Stimulated activated CD4-positive, alpha-beta T cell treated with anti-CD3 and anti-CD28 coated beads, Interleukin-12 subunit alpha, Interleukin-12 subunit beta, amount 100 ng/mL, for 24 hours (primary cell): ENCODE measurements at regions not wholly inside any gene's neighbourhood (a gene's known extent, or its start where the extent isn't known, plus 50 kb on each side); places are given as distances from the start of the nearest gene placed in this dataset.

Experiments
- DNase-seq, 2 experiments: peaks; one replicate each; pipeline ENCODE4 v3.0.0-alpha.2; 2020; ENCODE audit warnings: low read depth in 2 of 2

DNA sequence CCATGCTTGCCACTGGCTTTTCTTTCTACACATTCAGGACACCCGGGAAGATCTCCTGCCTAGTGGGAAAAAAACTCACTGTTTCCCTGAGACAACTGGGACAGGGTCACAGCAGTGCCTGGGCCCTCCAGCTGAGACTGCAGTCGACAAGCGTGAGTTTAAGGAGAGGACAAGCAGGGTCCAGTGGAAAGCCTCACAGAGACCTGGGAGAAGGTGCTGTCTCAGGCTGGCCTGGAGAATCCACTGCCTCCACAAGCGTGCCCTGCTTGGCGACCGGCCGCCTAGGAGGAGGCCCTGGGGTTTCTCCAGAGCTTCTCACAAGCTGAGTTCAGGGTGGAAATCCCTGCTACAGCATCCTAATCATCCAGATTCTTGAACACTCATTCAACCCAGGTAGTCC is 519.6 kb upstream of the RAB6C start:
- DNase-seq, result no peak

DNA sequence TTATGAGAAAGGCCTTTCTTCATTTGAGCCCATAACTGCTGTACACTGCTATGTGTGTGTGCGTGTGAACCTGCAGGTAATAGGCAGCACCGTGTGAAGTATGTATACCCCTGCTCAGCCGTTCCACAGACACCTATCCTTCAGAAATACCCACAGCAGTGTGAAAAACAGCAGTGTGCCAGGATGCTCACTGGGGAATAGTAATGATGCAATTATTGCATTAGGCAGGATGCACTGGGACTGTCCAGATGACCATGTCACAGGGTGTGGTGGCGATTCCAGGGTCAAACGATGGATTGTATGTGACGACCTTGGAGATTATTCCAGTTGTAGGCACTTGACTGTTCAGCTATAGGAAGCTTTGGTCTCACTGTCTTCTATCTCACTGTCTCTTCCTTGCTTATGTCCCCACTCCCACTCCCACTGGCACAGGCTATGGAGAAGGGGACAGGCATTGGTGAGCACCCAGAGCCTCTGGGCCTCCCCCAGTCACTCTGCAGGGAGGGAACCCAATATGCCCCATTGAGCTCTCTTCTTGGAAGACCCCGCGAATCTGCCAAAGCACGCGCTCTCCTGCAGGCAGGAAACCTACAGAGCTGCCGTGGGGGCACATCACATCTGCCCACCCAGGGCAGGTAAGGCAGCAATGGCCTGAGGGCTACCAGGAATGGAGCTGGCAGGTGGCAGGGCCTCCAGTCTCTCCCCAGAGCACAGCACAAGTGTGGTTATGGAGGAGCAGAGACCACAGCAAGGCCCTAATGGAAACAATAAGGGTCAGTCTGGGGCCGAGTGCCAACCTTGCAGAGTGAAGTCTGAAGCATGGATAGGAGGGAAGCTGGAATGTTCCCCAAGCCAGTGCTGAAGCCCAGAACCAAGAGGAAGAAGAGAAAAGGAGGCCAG is 518.9 kb upstream of the RAB6C start:
- DNase-seq, result no peak

DNA sequence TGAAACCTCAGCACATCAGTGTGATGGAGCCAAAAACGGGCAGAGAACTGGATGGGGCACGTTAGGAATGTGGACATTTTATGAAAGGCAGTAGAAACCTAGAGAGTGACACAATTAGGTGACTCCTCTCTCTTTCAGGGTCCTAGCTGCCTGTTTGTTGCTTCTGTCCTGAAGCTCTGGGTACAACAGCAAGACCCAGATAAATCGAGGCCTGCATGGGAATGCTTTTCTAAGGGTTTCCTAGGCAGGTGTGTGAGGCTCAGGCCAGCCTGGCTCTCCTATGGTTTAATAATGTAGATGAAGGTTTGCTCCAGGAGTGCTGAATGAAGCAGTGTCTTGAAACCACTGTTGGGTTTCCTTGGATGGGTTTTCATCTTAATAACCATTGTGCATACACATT is 517.1 kb upstream of the RAB6C start:
- DNase-seq, result no peak

DNA sequence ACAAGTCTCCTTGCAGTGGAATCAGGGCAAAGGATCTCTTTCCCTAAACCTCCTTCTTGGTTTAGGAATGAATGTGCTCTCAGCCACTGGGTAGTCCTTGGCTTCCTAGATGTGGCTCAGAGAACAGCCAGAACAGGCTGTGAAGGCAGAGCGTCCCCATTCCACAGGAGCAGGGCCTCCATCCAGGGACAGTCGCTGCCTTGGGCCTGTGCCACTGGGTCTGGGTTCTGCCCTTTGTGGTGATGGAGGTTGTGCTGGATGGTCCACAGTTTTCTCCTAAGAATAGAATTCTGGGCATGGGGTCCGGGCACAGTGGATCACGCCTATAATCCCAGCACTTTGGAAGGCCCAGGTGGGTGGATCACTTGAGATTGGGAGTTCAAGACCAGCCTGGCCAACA is 516.5 kb upstream of the RAB6C start:
- no peak for DNase-seq

DNA sequence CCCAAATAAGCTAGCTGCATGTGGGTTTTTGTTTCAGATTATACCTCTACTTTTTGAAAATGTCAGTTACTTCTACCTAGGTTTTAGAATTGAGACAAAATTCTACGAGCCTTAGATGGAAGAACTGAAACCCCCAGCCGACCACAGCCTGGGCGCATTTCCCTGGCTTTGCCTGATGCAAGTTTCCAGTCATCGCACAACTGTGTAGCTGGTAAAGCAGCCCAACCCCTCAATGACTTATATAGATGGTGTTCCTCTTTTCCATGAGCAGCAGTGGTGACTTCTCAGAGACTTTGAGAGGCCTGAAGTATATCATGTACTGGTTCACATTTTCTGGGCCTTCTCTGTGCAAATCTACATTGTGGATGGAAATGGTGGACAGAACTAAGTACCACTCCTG is 515.4 kb upstream of the RAB6C start:
- DNase-seq, result no peak

DNA sequence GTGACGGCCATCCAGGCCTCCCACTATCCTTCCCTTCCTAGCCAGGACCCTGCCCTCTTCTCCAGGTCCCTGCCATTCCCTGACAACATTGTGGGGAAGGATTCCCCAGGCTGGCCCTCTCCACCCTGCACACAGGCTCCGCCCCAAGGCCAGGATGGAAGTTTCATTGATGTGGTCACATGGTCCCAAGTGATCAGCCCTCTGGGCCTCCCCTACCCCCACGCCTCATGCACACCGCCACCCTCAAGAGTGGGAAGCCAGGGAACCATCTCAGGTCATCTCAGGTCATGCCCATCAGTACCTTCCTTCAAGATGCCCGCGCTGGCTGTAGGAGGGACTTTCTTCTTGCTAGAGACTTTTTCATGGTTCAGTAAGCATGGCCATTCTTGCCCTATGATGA is 514.8 kb upstream of the RAB6C start:
- no peak for DNase-seq

DNA sequence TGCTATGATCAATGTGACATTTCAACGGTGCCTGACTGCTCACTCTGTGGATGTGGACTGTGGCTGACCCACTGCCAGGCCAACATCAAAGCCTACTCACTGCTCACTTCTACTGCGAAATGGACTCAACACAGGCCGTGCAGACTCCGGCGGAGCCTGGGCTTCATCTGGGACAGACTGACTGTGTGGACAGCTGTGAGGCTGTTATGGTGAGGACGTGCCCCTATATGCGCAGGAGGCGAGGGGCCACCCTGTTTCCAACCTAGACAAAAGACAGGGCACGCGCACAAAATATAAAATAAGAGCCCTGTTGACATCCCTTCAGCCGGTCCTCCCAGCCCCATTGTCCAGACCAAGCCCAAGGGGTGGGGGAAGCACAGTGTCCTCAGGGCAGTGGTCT is 514.4 kb upstream of the RAB6C start:
- DNase-seq, result no peak

DNA sequence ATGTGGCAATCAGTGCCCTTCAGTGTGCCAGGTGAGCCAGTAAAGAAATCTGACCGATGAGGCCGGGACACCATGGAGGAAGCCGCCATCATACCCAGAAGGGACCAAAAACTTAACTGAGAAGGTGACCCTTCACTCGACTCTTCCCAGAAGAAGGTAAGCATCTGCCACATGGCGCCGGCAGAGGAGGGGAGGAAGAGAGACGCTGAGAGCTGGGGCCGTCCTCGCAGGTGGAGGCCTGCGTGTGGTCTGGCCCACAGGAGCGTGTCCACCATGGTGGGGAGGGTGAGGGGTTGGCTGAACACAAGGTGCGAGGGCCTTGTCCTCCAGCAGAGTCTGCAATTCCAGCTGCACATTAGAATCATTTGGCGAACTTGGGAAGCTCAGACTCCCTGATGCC is 513.1 kb upstream of the RAB6C start:
- no peak for DNase-seq

DNA sequence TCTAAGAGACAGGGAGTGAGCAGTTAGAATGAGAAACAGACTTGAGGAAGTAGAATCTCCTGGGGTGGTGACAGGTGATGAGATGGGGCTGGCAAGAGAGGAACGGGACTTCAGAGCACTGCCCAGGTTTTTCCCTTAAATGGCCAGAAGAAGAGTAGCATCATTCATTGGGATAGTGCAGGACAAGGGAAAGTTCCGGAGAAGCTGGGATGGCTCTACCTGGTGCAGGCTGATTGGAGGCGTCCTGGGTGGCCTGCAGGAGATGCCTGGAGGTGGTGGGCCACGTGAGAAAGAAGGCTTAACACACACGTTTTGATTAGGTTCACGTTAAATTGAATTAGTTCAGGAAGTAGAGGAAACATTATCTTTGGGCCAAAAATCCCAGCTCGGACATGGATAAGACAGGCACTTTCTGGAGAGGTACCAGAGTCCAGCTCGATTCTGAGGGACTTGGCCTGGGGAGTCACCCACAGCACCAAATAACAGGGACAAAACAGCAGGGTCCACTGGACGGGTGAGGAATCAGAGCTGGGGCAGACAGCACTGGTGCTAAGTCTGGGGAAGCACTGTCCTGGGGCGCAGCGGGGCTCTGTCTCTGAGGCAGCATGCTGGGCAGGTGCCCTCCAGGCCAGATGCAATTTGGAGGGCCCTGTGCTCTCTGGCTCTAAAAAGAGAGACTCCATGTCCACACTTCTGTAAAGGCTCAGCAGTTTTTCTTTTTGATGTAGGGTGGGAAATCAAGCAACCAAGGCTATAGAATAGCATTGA is 512.3 kb upstream of the RAB6C start:
- no peak for DNase-seq

DNA sequence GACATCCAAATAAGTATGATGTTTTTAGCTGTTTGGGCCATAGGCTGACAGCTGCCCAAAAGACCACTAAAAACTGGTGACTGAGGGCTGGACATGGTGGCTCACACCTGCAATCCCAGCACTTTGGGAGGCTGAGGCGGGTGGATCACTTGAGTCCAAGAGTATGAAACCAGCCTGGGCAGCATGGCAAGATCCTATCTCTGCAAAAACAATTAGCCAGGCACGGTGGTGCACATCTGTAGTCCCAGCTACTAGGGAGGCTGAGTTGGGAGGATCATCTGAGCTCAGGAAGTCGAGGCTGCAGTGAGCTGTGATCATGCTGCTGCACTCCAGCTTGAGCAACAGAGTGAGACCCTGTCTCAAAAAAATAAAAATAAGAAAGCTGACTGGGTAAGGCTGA is 511.5 kb upstream of the RAB6C start:
- no peak for DNase-seq

DNA sequence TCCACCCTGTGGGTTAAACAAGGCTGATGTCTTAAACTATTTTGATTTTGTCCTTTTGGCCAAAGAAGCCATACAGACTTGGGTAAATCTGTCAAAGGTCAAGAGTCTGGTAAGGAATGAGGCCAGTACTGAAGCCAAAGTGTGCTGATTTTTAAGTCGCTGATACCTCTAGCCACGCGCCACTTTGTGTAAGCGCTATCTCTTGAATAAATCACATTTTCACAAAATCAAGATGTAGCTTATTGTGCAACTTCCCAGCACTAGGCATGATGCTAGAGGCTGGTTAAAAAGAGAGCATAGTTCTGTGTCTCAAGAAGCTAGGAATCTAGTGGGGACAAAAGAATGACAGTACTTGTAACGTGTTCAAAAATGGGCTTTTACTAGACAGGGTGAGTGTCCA is 510.6 kb upstream of the RAB6C start:
- no peak for DNase-seq

DNA sequence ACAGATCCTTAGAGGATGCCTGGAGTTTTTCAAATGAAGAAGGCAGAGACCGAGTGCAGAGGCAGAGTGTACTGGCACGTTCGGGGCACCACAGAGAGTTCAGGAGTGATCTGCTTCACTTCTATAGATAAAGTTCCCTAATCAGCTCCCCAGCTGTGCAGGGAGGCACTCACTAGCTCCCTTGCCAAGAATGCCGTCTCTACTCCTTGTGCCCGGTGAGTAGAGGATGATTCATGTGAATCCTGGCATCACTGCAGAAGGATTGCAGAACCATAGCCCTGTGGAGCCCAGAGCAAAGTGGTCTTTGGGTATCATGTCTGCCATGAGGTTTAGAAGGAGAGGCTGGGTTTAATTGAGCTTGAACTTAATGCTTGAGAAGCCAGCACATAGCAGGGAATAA is 510.1 kb upstream of the RAB6C start:
- no peak for DNase-seq

DNA sequence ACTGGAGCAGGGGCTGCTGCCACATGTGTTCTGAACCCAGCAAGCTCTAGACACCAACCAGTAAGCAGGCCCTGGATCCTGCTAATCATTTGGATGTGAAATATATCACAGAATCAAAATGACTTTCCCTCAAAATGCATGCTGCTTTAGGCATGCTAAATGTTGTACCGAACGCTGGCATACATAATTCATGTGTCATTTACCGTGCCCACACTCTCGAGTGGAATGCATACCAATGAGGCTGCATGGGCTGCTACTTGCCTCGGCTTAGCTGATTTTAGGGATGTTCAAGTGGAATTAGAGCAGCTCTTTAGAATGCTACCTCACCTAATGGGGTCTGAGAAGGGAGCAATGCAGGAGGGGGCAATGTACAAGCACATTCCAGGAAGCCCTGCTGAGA is 509.6 kb upstream of the RAB6C start:
- DNase-seq, result no peak

DNA sequence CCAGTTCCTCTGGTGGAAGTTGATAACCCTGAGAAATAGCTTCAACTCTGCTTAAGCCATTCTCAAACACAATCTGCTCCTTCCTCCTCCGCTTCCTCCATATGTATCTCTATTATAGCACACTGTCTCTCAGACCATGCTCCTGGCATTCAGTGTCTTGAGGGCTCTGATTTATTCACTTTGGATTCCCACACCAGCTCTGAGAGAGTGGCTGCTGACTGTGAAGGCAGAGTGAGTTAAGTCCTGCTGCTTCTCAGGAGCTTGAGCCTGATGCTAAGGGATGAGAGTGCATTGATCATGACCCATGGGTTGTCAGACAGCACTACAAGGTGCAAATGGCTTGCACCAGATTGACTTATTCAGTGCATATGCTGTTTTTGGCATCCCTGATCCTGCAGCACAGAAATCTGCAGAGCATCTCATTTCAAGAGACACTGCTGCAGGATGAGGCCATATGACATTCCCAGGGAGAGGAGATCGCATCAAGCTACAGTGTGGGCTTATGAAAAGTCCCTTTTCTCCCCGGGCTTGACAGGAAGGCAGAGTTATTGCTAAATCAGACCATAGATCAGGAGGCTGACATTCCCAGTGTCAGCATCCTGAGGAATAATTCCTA is 500.5 kb upstream of the RAB6C start:
- no peak for DNase-seq

DNA sequence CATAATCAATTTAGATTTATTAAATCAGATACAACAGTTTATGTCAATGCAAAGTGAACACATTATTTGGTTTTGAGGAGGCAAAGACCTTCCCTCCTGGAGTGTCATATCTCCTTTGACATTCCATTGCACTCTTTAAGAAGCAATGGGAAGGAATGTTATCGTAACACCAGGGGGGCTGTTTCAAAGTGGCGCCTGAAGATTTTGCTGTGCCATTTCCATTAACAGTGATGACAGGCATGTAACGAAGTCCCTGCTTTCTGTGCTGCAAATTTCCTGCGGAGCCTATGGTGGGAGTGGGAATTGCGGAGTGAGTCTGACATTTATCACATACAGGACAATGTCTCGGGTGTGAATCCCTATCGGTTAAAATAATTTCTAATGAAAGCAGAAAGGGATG is 499.6 kb upstream of the RAB6C start:
- DNase-seq, result no peak

DNA sequence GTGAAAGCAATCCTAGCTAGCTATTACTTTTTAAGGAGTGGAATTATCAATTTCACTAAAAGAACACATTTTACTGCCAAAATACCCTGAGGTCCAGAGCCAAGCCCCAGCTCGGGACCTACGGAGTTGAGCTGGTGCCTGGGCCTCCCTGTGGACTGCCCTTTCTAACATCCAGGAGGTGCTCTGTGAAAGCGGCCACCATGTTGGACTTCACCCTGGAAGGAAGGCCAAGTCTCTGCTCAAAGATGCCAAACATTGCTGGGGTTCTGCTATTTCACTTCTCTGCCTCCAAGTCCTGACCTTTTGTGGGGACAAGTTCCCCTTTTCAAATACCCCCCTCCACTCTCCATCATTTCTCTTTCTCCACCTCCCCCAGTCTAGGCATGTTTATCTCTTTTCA is 498.7 kb upstream of the RAB6C start:
- DNase-seq, result no peak

DNA sequence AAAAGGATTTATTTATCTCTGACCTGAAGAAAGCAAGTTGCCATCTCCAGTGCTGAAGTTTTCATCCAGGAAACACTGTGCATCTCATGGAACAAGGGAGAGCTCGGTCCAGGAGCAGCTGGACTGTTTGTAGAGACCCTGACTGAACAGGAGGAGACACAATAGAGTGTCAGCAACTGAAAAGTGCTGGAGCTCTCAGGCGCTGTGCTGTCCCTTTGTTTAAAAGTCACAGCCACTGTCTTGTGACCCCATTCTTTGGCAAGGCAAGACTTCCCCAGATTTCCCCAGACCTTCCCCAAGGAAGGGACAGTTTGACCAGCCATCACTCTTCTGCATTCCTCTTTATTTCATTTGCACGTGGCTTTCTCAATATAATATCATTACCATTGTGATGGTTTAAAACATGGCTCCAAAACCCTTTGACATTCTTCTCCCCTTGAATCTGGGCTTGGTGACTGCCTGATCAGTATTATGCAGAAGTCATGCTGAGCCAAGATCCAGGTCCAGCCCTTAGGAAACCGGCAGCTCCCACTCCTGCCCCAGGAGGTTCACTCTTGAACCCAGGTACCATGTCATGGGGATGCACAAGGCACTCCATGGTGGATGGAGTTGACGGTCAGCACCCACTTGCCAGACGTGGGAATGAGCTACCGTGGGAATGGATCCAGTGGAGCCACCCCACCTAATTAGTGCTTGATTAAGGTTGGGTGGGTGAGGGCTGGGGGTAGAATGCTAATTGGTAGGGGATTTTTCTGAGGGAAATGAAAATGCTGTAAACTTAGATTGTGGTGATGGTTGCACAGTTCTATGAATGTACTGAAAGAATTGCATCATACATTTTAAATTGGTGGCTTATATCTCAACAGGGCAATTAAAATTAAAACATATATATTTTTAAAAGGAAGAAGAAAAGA is 497.9 kb upstream of the RAB6C start:
- no peak for DNase-seq

DNA sequence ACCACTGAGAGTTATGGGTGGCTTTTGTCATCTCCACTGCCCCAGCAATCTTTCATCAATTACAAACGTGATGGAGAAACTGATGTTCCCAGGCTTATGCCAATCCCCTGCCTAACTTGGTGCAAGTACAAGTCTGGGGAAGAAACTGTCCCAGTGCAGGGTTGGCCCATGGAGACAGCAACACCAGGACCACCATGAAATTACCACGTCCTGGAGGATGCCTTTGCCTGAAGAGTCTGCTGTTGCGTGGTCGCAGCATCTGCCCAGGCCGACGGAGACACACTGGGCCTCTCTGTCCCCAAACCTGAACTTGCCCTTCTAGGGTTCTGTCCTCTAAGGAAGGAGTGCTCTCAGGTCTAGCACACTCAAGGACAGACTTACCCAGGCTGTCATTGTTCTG is 496.8 kb upstream of the RAB6C start:
- DNase-seq, result no peak

DNA sequence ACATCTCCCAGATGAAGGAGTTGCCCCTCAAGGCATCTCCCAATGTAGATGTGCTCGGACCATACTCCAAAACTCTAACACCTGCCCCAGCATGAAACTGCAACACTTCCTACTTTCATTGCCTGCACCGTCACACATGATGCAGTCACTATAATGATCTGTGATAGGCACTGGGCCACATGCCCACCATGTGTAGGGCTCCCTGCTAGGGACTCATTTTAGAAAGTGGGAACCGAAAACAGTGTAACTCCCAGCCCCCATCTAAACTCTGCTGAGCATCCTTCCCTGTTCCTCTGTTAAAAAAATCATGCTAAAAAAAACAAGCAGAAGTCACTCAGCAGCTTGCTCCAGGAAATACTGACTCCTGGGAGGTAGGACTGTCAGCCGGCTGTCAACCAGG is 496.1 kb upstream of the RAB6C start:
- DNase-seq, result no peak

DNA sequence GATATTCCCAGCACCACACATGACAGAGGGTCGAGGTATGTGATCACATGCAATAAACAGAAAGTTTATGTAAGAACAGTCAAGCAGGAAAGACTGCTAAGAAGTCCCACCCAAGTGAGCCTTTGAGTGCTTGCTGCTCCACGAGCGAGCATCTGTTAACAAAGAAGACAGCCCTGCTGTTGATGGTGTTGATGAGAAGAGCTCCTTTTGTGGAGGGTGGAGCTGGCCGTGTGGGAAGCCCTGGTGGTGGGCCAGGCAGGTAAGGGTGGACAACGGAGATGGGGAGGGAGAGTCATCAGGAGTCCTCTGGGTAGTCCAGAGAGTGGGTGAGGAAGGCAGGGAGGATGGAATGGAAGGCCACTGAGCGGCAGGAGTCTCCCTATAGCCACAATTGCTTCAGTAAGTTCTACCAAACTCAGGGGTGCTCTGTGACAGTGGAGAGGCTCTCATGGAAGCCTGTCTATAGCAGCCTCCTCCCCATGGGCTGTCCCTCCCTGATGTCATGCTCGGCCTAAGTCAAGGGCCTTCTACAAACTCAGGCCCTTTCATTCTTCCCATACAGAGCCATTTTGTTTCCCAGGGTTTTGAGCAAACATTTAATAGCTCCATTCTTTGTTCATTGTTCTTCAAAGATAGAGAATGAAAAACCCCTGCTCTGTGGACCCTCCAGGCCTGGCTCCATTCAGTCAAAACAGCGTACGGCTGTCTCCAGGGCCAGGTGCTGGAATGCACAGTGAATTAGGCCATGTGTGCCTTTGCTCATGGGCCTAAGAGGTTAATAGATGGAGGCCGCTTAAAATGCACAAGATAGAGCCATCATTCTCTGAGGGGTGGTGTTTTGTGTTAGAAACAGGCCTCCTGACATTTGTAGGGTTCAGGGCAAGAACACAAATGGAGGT is 494.2 kb upstream of the RAB6C start:
- DNase-seq, result no peak

DNA sequence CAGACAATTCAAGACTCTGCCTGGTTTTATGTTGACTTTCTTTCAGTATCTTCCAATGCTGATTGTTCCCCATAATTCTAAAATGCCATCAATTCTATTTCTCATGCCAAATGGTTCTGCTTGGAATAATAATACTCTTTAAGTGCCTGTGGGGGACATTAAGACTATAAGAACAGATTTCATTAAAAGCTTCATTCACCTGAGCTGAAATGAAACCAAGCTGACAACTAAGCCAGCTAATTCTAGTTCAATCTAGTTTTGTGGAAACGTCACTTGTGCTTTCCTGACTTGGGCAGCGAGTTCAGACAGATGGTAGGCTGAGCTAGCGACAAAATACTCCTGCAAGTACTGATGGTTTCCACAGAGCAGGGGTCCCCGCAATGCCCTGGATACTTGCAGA is 491.1 kb upstream of the RAB6C start:
- no peak for DNase-seq
